22Rv1 (cell line): ENCODE measurements at regions not wholly inside any gene's neighbourhood (a gene's known extent, or its start where the extent isn't known, plus 50 kb on each side); places are given as distances from the start of the nearest gene placed in this dataset.

Source experiments
- ZFX ChIP-seq: fragments of 450-650 bp; IDR thresholded peaks from 2 replicates; pipeline ENCODE4 v1.6.1; 2017; ENCODE audit warnings: antibody characterized with exemption, borderline replicate concordance
- TF ChIP-seq, protein P1 (sequence below): fragments of 450-650 bp; IDR thresholded peaks from 2 replicates; pipeline ENCODE4 v1.5.1; 2017; ENCODE audit warnings: mild to moderate bottlenecking

DNA sequence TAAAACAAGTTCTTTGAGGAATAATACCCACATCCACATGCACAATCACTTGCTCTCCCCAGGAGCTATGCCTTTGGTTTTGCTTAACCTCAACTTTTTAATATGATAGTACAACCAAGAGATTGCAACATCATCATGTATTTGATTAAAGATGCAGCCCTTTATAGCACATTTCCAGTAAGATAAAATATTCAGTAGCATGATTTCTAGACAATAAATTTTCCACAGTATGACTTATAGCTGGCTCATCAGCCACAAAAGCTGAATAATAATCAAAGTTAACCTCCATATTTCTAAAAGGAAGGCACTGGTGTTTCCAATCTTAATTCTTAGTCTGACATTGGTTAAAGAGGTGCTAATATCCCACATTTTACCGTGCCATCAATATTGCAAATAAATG is 622.5 kb downstream of the TBL1XR1 start:
- TF ChIP-seq, protein P1, sequence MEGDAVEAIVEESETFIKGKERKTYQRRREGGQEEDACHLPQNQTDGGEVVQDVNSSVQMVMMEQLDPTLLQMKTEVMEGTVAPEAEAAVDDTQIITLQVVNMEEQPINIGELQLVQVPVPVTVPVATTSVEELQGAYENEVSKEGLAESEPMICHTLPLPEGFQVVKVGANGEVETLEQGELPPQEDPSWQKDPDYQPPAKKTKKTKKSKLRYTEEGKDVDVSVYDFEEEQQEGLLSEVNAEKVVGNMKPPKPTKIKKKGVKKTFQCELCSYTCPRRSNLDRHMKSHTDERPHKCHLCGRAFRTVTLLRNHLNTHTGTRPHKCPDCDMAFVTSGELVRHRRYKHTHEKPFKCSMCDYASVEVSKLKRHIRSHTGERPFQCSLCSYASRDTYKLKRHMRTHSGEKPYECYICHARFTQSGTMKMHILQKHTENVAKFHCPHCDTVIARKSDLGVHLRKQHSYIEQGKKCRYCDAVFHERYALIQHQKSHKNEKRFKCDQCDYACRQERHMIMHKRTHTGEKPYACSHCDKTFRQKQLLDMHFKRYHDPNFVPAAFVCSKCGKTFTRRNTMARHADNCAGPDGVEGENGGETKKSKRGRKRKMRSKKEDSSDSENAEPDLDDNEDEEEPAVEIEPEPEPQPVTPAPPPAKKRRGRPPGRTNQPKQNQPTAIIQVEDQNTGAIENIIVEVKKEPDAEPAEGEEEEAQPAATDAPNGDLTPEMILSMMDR, result no peak
- TF ChIP-seq ZFX, result no peak
